HEK293 (cell line): ENCODE measurements at regions not wholly inside any gene's neighbourhood (a gene's known extent, or its start where the extent isn't known, plus 50 kb on each side); places are given as distances from the start of the nearest gene placed in this dataset.

Experiments
- CTCF ChIA-PET: fragments of 350-600 bp; formaldehyde crosslinking; extraction: SDS; loops from one replicate; lab custom pipeline; 2021; ENCODE audit warnings: antibody characterized with exemption; lab: Yijun Ruan, JAX
- POLR2A ChIA-PET: fragments of 300-600 bp; formaldehyde crosslinking; extraction: SDS; loops from one replicate; lab custom pipeline; 2020; ENCODE audit warnings: antibody characterized with exemption, inconsistent platforms; lab: Yijun Ruan, JAX
- H3K27ac ChIP-seq: fragments of 200-500 bp; sonication (Bioruptor generic); 2 replicates; pipeline ENCODE4 v1.5.1; 2014; ENCODE audit warnings: low read depth, low read length, control low read depth, inconsistent platforms; ENCODE audit errors: extremely low read depth
- H3K36me3 ChIP-seq, 2 experiments: fragments of 200-500 bp in 1 of 2; sonication (Bioruptor generic) in 1 of 2; 1 replicate in 1 of 2; 2 replicates in 1 of 2; pipeline ENCODE4 v1.5.1; 2014 to 2017; ENCODE audit warnings: inconsistent platforms in 2 of 2, low read length in 2 of 2; ENCODE audit not compliant: control insufficient read depth in 2 of 2, insufficient read depth in 1 of 2
- H3K4me1 ChIP-seq: fragments of 200-500 bp; sonication (Bioruptor generic); 2 replicates; pipeline ENCODE4 v1.5.1; 2014; ENCODE audit warnings: mild to moderate bottlenecking, low read length, inconsistent platforms; ENCODE audit not compliant: control insufficient read depth, insufficient read depth
- H3K4me3 ChIP-seq: 2 replicates; pipeline ENCODE4 v1.5.1; 2011; ENCODE audit warnings: low read depth, mild to moderate bottlenecking, control low read depth, low read length, moderate library complexity
- H3K9me3 ChIP-seq: fragments of 200-500 bp; sonication (Bioruptor generic); 2 replicates; pipeline ENCODE4 v1.5.1; 2014; ENCODE audit warnings: low read depth, low read length, inconsistent platforms; ENCODE audit not compliant: control insufficient read depth, insufficient read depth
- GFI1B ChIP-seq: fragments of 450-650 bp; formaldehyde crosslinking; IDR thresholded peaks from 2 replicates; pipeline ENCODE4 v1.5.1; 2016; ENCODE audit warnings: missing biosample characterization, missing genetic modification characterization
- KLF10 ChIP-seq: fragments of 450-650 bp; IDR thresholded peaks from 2 replicates; pipeline ENCODE4 v1.5.1; 2018; ENCODE audit warnings: missing biosample characterization, mild to moderate bottlenecking, missing genetic modification characterization
- REST ChIP-seq: fragments of 450-650 bp; formaldehyde crosslinking; IDR thresholded peaks from 2 replicates; pipeline ENCODE4 v1.5.1; 2016; ENCODE audit warnings: missing biosample characterization, missing genetic modification characterization
- TSHZ1 ChIP-seq: fragments of 450-650 bp; formaldehyde crosslinking; IDR thresholded peaks from 2 replicates; pipeline ENCODE4 v1.5.1; 2016; ENCODE audit warnings: missing biosample characterization, missing genetic modification characterization, borderline replicate concordance
- ZFP69B ChIP-seq: fragments of 450-650 bp; formaldehyde crosslinking; IDR thresholded peaks from 2 replicates; pipeline ENCODE4 v1.5.1; 2016; ENCODE audit warnings: missing biosample characterization, missing genetic modification characterization
- ZNF510 ChIP-seq: fragments of 450-650 bp; formaldehyde crosslinking; IDR thresholded peaks from 2 replicates; pipeline ENCODE4 v1.5.1; 2018; ENCODE audit warnings: mild to moderate bottlenecking, missing genetic modification characterization, missing biosample characterization; ENCODE audit not compliant: insufficient replicate concordance
- ZNF514 ChIP-seq: fragments of 450-650 bp; formaldehyde crosslinking; IDR thresholded peaks from 2 replicates; pipeline ENCODE4 v1.5.1; 2016; ENCODE audit warnings: missing biosample characterization, missing genetic modification characterization
- ZNF670 ChIP-seq: fragments of 450-650 bp; formaldehyde crosslinking; IDR thresholded peaks from 2 replicates; pipeline ENCODE4 v1.5.1; 2016; ENCODE audit warnings: missing biosample characterization, missing genetic modification characterization, low read depth
- TF ChIP-seq, protein P1 (sequence below): fragments of 450-650 bp; formaldehyde crosslinking; IDR thresholded peaks from 2 replicates; pipeline ENCODE4 v1.5.1; 2016; ENCODE audit warnings: missing biosample characterization, missing genetic modification characterization
- TF ChIP-seq, protein P2 (sequence below): fragments of 450-650 bp; formaldehyde crosslinking; IDR thresholded peaks from 2 replicates; pipeline ENCODE4 v1.5.1; 2016; ENCODE audit warnings: missing biosample characterization, missing genetic modification characterization

GRCh38 chr5:162299793-162300192 lies 232.2 kb downstream of the GABRG2 start:
- POLR2A ChIA-PET = no interaction called here
- H3K4me3 ChIP-seq = no peak overlapping the region

More at GRCh38 chr5:162299793-162300192, 232.2 kb downstream of the GABRG2 start:
- TF ChIP-seq ZNF514 (no peak), ZNF670 (tag by site-specific recombination) (no peak), ZFP69B (no peak), GFI1B (tag by site-specific recombination) (no peak), KLF10 (no peak), TSHZ1 (tag by site-specific recombination) (no peak), ZNF510 (tag by site-specific recombination) (no peak), REST (no peak)
- TF ChIP-seq, protein P1, sequence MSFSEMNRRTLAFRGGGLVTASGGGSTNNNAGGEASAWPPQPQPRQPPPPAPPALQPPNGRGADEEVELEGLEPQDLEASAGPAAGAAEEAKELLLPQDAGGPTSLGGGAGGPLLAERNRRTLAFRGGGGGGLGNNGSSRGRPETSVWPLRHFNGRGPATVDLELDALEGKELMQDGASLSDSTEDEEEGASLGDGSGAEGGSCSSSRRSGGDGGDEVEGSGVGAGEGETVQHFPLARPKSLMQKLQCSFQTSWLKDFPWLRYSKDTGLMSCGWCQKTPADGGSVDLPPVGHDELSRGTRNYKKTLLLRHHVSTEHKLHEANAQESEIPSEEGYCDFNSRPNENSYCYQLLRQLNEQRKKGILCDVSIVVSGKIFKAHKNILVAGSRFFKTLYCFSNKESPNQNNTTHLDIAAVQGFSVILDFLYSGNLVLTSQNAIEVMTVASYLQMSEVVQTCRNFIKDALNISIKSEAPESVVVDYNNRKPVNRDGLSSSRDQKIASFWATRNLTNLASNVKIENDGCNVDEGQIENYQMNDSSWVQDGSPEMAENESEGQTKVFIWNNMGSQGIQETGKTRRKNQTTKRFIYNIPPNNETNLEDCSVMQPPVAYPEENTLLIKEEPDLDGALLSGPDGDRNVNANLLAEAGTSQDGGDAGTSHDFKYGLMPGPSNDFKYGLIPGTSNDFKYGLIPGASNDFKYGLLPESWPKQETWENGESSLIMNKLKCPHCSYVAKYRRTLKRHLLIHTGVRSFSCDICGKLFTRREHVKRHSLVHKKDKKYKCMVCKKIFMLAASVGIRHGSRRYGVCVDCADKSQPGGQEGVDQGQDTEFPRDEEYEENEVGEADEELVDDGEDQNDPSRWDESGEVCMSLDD = no peak
- TF ChIP-seq, protein P2, sequence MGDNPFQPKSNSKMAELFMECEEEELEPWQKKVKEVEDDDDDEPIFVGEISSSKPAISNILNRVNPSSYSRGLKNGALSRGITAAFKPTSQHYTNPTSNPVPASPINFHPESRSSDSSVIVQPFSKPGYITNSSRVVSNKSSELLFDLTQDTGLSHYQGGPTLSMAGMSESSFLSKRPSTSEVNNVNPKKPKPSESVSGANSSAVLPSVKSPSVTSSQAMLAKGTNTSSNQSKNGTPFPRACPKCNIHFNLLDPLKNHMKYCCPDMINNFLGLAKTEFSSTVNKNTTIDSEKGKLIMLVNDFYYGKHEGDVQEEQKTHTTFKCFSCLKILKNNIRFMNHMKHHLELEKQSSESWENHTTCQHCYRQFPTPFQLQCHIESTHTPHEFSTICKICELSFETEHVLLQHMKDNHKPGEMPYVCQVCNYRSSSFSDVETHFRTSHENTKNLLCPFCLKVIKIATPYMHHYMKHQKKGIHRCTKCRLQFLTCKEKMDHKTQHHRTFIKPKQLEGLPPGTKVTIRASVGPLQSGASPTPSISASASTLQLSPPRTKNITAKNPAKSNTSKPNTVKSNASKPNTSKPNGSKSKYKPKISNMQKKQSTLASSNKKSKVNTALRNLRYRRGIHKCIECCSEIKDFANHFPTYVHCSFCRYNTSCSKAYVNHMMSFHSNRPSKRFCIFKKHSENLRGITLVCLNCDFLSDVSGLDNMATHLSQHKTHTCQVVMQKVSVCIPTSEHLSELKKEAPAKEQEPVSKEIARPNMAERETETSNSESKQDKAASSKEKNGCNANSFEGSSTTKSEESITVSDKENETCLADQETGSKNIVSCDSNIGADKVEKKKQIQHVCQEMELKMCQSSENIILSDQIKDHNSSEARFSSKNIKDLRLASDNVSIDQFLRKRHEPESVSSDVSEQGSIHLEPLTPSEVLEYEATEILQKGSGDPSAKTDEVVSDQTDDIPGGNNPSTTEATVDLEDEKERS = no peak
- TF ChIP-seq, all 188 proteins: peak for 0
- H3K27ac ChIP-seq = no peak overlapping the region
- H3K4me1 ChIP-seq = no peaks in the 10 kb centered on the region
- H3K36me3 ChIP-seq = no peaks in the 10 kb centered on the region
- H3K9me3 ChIP-seq = no peaks in the 10 kb centered on the region
- CTCF ChIA-PET = no interaction called here
